K562 (cell line): ENCODE measurements at regions not wholly inside any gene's neighbourhood (a gene's known extent, or its start where the extent isn't known, plus 50 kb on each side); places are given as distances from the start of the nearest gene placed in this dataset.

Experiments used
- ATAC-seq: fragments of 200-7000 bp; cut with Tn5 transposase; 3 replicates; pipeline ENCODE4 v1.9.1; 2020; ENCODE audit warnings: moderate library complexity
- BruUV-seq: library from RNA; stranded (reverse); fragments of 400-500 nt; replicated peaks from 2 replicates; lab custom pipeline; 2021; lab: Mats Ljungman, UMichigan
- CTCF ChIA-PET: fragments of 300-600 bp; formaldehyde crosslinking; extraction: SDS; loops from one replicate; lab custom pipeline; 2021; ENCODE audit warnings: low intra/inter-chr PET ratio; lab: Yijun Ruan, JAX
- POLR2A ChIA-PET: fragments of 300-600, 350-650 bp; sonication (Branson Sonifier 250); formaldehyde crosslinking; extraction: SDS; loops from one replicate; lab custom pipeline; 2021; ENCODE audit warnings: antibody characterized with exemption, inconsistent platforms; lab: Yijun Ruan, JAX
- DNase-seq, 4 experiments: peaks; one replicate each; pipeline versions ENCODE4 v3.0.0 to v3.0.0-alpha.2; 2011 to 2018; ENCODE audit warnings: low spot score in 3 of 4, mixed read lengths in 3 of 4; ENCODE audit errors: extremely low read depth in 1 of 4
- FAIRE-seq: peaks from 2 replicates; lab custom pipeline; 2011; peaks lifted over from hg19 to GRCh38; lab: Jason Lieb, UNC
- H2AFZ ChIP-seq: 2 replicates; pipeline ENCODE4 v1.6.0; 2011; ENCODE audit warnings: low read depth, low read length, control low read depth, inconsistent platforms
- H3K27ac ChIP-seq: fragments of 200-600 bp; 3 replicates; pipeline ENCODE4 v1.8.0; 2011; ENCODE audit warnings: low read depth, mild to moderate bottlenecking, control low read depth, inconsistent platforms, low read length, moderate library complexity, mixed read lengths; ENCODE audit errors: extremely low read depth
- H3K27me3 ChIP-seq, 2 experiments: fragments of 300-600 bp in 1 of 2; 2 replicates in 1 of 2; 3 replicates in 1 of 2; pipeline versions ENCODE4 v1.6.0 to v1.8.0; 2011; ENCODE audit warnings: inconsistent platforms in 2 of 2, low read length in 2 of 2, mild to moderate bottlenecking in 1 of 2, mixed read lengths in 1 of 2, moderate library complexity in 1 of 2; ENCODE audit not compliant: control insufficient read depth in 2 of 2, insufficient read depth in 2 of 2
- H3K36me3 ChIP-seq: fragments of 300-600 bp; 3 replicates; pipeline ENCODE4 v1.8.0; 2011; ENCODE audit warnings: mild to moderate bottlenecking, low read length, inconsistent platforms; ENCODE audit not compliant: control insufficient read depth, insufficient read depth
- H3K4me1 ChIP-seq, 2 experiments: fragments of 200-600 bp in 1 of 2; replicated peaks in 1 of 2; 2 replicates in 1 of 2; 3 replicates in 1 of 2; pipeline versions ENCODE4 v1.5.1 to v1.8.0; 2011; ENCODE audit warnings: inconsistent platforms in 2 of 2, low read length in 2 of 2, mild to moderate bottlenecking in 1 of 2, mixed read lengths in 1 of 2, moderate library complexity in 1 of 2; ENCODE audit not compliant: control insufficient read depth in 2 of 2, insufficient read depth in 2 of 2
- H3K4me2 ChIP-seq: 2 replicates; pipeline ENCODE4 v1.6.1; 2011; ENCODE audit warnings: low read length, control low read depth, inconsistent platforms, mixed read lengths; ENCODE audit not compliant: insufficient read depth
- H3K4me3 ChIP-seq: fragments of 200-600 bp; sonication (generic), shearing (Covaris generic); 2 replicates; pipeline ENCODE4 v1.5.1; 2016; ENCODE audit warnings: control low read depth, inconsistent platforms
- H3K79me2 ChIP-seq: fragments of 200-600 bp; 3 replicates; pipeline ENCODE4 v1.8.0; 2011; ENCODE audit warnings: low read length, inconsistent platforms; ENCODE audit not compliant: control insufficient read depth, insufficient read depth
- H3K9ac ChIP-seq, 2 experiments: 2 replicates each; pipeline versions ENCODE4 v1.6.0 to v1.6.1; 2011; ENCODE audit warnings: low read depth in 2 of 2, low read length in 2 of 2, control low read depth in 1 of 2, inconsistent platforms in 1 of 2, mild to moderate bottlenecking in 1 of 2, mixed read lengths in 1 of 2; ENCODE audit not compliant: insufficient read depth in 1 of 2
- H3K9me1 ChIP-seq: one replicate; pipeline ENCODE4 v1.6.0; 2011; ENCODE audit warnings: inconsistent platforms, mild to moderate bottlenecking, low read length, moderate library complexity; ENCODE audit not compliant: control insufficient read depth, insufficient read depth
- H3K9me3 ChIP-seq: replicated peaks from 2 replicates; pipeline ENCODE4 v1.5.1; 2011; ENCODE audit warnings: low read depth, low read length, inconsistent platforms; ENCODE audit not compliant: control insufficient read depth, insufficient read depth
- H4K20me1 ChIP-seq: replicated peaks from 2 replicates; pipeline ENCODE4 v1.6.1; 2011; ENCODE audit warnings: low read length, inconsistent platforms, mixed read lengths; ENCODE audit not compliant: control insufficient read depth, insufficient read depth
- AFF1 ChIP-seq, 2 experiments: fragments of 450-650 bp; IDR thresholded peaks; 2 replicates each; pipeline ENCODE4 v1.6.1; 2018; ENCODE audit warnings: mild to moderate bottlenecking in 2 of 2, low read depth in 1 of 2; ENCODE audit not compliant: partially characterized antibody in 2 of 2
- CAMTA2 ChIP-seq: fragments of 250-450 bp; sonication (Bioruptor Pico); conservative IDR thresholded peaks from 2 replicates; pipeline ENCODE4 v1.5.1; 2022
- CREBBP ChIP-seq: IDR thresholded peaks from one replicate; pipeline ENCODE4 v1.6.1; 2012; ENCODE audit warnings: low read depth, mild to moderate bottlenecking, control low read depth, inconsistent platforms, low read length
- ELF1 ChIP-seq: fragments of 200-800 bp; sonication (Bioruptor generic); IDR thresholded peaks from 2 replicates; pipeline ENCODE4 v1.6.1; 2016; ENCODE audit warnings: missing genetic modification characterization, missing compliant biosample characterization
- FOS ChIP-seq: IDR thresholded peaks from 3 replicates; pipeline ENCODE4 v1.6.1; 2011; ENCODE audit not compliant: insufficient read length; ENCODE audit errors: extremely low read depth
- HMG20A ChIP-seq: fragments of 450-650 bp; formaldehyde crosslinking; conservative IDR thresholded peaks from 2 replicates; pipeline ENCODE4 v1.4.0; 2020; ENCODE audit warnings: mild to moderate bottlenecking, mixed read lengths
- ZNF232 ChIP-seq: sonication (generic); formaldehyde crosslinking; IDR thresholded peaks from 2 replicates; pipeline ENCODE4 v1.8.0; 2022; ENCODE audit warnings: mild to moderate bottlenecking, missing genetic modification reagents
- ZNF277 ChIP-seq: fragments of 250-450 bp; sonication (Bioruptor Pico); IDR thresholded peaks from 2 replicates; pipeline ENCODE4 v1.8.0; 2022; ENCODE audit warnings: inconsistent platforms, mild to moderate bottlenecking, moderate library complexity, borderline replicate concordance
- in situ Hi-C: fragments of 300-500 bp; cut with MboI; formaldehyde crosslinking; loops from 4 replicates; pipeline ENCODE4 v1.15.0; 2018; ENCODE audit warnings: inconsistent platforms, mixed read lengths
- intact Hi-C: fragments of 100-400 bp; cut with micrococcal nuclease; formaldehyde crosslinking; loops from 2 replicates; pipeline ENCODE4 v1.14.2; 2022
- TF ChIP-seq, protein P1 (sequence below), 2 experiments: fragments of 250-450 bp in 1 of 2; fragments of 450-650 bp in 1 of 2; sonication (Bioruptor Pico) in 1 of 2; IDR thresholded peaks; 2 replicates each; pipeline versions ENCODE4 v1.6.1 to v1.8.0; 2016 to 2021; ENCODE audit warnings: mild to moderate bottlenecking in 2 of 2, moderate library complexity in 2 of 2, missing compliant biosample characterization in 1 of 2, missing genetic modification characterization in 1 of 2

- Histone ChIP-seq H3K9me3 (peaks cover 3% of the 10 kb centered on the region; the same call in 1 of the 2 replicates), H3K79me2 (no peaks in the 10 kb centered on the region)
Observed at GRCh38 chr4:134537701-134538100, 336.1 kb upstream of the PABPC4L start.

More at GRCh38 chr4:134537701-134538100, 336.1 kb upstream of the PABPC4L start:
- H3K27ac ChIP-seq = no peak overlapping the region
- no peak overlapping the region for H3K4me3 ChIP-seq
- intact Hi-C loops (no loop called here), in situ Hi-C loops (no loop called here)
- no peaks in the 10 kb centered on the region for H3K36me3 ChIP-seq
- ChIA-PET CTCF (no interaction called here), POLR2A (no interaction called here)
- H3K27me3 ChIP-seq = no peaks in the 10 kb centered on the region
- H4K20me1 ChIP-seq = no peaks in the 10 kb centered on the region
- TF ChIP-seq, protein P1, sequence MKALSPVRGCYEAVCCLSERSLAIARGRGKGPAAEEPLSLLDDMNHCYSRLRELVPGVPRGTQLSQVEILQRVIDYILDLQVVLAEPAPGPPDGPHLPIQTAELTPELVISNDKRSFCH (CRISPR knock-in tag; IDR thresholded peaks at IDR 0.05) = no peak
- TF ChIP-seq, protein P1 (tag; IDR thresholded peaks at IDR 0.05) = no peak
- TF ChIP-seq ELF1 (no peak), ZNF277 (CRISPR knock-in tag) (no peak), AFF1 (IDR thresholded peaks at IDR 0.05; ENCODE audit: low read depth in 1 of 2, partially characterized antibody in 2 of 2) (no peak), CAMTA2 (no peak), CREBBP (no peak), HMG20A (CRISPR knock-in tag) (no peak), ZNF232 (CRISPR knock-in tag) (no peak), FOS (no peak)
- FAIRE-seq (no peak), DNase-seq (no peak), ATAC-seq (no peak)
- H3K9me1 ChIP-seq = no peaks in the 10 kb centered on the region
- H3K4me2 ChIP-seq = no peak overlapping the region
- no peak overlapping the region for H2AFZ ChIP-seq
- no TSS peak for BruUV-seq
- no peak overlapping the region for H3K9ac ChIP-seq
- no peaks in the 10 kb centered on the region for H3K4me1 ChIP-seq
